Activated T-cell treated with anti-CD3 and anti-CD28 coated beads, Interleukin-2, amount 50 U/mL, for 48 hours (primary cell): ENCODE measurements at regions not wholly inside any gene's neighbourhood (a gene's known extent, or its start where the extent isn't known, plus 50 kb on each side); places are given as distances from the start of the nearest gene placed in this dataset.

ENCODE experiments used
- DNase-seq, 2 experiments: peaks; one replicate each; pipeline ENCODE4 v3.0.0-alpha.2; 2020

DNA sequence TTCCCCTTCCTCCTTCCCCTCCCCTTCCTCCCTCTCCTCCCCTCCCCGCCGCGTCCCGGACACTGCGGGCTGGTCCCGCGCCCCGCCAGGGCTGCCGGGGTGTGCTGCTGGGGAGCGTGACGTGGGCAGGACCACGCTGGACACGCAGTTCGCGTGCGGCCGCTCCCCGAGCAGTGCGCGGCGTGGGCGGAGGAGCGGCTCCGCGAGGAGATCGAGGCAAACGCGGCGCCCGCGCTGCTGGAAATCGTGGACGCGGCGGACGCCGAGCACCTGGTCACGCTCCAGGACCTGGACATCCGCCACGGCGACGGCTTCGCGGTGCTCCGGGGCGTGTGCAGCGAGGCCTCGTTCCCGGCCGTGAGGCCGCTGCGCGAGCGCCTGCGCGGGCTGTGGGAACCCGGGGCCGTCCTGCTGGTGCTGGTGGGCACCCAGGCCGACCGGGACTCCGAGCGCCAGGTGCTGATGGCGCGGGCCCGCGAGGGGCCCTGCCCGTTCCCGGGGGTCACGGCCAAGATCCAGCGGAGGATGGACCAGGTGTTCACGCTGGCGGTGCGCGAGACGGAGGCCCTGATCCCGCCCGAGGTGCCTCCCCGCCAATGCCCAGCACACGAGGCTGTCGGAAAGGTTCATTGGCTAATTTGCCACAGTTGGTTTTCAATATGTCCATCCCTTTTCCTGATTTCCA, 84.3 kb downstream of the TNFAIP2 start:
- no peak for DNase-seq

DNA sequence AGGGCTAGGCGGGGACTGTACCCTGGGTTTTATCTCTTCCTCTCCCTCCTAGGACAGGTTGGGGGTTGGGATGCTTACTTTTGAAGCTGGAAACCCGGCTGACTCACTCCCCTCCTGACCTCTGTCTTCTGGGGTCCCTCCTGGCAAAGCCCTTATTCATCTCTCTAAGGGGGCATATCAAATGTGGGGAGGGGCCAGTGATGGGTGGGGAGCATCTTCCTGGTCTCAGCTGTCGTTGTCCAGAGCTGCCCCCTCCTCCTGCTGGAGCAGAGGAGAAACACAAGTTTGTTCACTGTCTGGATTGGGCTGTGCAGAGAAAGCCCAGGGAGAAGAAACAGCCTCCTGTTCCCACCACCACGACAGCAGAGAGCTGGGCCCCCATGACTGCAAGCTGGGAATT, 85.8 kb downstream of the TNFAIP2 start:
- DNase-seq, result no peak

GRCh38 chr14:103209506-103209905, 86.2 kb downstream of the TNFAIP2 start:
- DNase-seq, result no peak

GRCh38 chr14:103213331-103213730, 90.1 kb downstream of the TNFAIP2 start:
- DNase-seq, result no peak

- no peak for DNase-seq
Observed at GRCh38 chr14:103214461-103214958, 91.2 kb downstream of the TNFAIP2 start.

GRCh38 chr14:103216399-103216798, 93.1 kb downstream of the TNFAIP2 start:
- no peak for DNase-seq

DNA sequence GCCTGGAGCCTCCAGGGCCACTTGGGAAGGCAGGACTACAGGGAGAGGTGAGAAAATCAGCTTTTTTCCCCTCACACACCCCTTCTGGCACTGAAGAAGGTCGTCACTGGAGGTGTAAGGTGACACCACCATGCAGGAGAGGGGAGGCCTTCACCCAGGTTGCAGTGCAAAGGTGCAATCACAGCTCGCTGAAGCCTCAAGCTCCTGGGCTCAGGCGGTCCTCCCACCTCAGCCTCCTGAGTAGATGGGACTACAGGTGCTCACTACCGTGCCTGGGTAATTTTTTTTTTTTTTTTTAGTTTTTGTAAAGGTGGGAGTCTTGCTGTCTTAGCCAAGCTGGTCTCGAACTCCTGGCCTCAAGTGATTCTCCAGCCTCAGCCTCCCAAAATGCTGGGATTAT, 93.6 kb downstream of the TNFAIP2 start:
- DNase-seq, result no peak

- no peak for DNase-seq
Observed at GRCh38 chr14:103217538-103217937, 94.3 kb downstream of the TNFAIP2 start.

- no peak for DNase-seq
Observed at GRCh38 chr14:103220134-103220981, 97.1 kb downstream of the TNFAIP2 start.

- DNase-seq, result no peak
Observed at GRCh38 chr14:103220982-103221641, 97.9 kb downstream of the TNFAIP2 start.

DNA sequence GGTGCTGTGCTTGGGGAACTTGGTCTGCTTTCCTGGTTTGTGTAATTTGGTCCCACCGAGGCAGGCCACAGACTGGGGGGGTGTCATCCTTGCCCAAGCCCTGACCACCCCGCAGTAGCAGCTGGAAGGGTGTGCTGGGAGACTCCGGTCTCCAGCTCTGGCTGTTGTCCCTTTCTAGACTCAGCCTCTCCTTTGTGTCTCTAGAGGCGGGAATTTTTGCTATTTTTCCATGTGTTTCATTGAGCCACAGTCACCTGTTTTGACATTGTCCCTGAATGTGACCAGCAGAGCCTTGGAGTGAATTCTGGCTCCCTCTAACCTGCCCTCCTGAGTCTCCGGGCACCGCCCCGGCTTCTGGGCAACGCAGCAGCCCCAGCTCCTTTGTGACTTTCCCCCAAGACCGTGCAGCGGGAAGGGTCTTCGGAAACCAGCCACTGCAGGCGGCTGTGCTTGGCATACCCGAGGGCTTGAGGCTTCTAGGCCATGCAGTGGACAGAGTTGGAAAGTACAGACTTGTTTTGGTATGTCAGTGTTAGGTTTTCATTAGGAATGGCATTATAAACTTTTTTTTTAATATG, 98.6 kb downstream of the TNFAIP2 start:
- no peak for DNase-seq

DNA sequence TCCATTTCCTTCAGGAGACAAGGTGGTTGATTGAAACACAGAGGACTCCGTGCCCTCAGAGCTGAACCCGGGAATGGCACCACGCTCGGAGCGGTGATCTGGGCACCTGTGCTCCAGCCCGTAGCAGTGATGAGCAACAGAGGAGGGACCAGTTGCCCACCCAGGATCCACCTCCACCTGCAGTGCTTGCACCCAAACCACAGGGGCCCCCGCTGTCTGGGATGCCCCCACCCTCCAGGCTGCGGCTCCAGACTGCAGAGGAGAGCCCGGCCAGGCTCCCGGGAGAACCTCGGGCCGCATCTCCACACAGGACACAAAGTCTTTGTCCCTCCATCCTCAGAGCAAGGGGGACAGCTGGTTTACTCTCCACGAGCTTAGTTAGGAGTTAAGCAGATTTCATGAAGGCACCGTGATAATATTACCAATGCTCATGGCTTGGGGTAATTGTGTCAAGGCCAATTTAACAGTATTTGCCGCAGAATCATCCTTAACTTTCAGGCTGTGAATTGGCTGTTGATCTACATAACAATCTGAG, 100.6 kb downstream of the TNFAIP2 start:
- DNase-seq, result no peak

DNA sequence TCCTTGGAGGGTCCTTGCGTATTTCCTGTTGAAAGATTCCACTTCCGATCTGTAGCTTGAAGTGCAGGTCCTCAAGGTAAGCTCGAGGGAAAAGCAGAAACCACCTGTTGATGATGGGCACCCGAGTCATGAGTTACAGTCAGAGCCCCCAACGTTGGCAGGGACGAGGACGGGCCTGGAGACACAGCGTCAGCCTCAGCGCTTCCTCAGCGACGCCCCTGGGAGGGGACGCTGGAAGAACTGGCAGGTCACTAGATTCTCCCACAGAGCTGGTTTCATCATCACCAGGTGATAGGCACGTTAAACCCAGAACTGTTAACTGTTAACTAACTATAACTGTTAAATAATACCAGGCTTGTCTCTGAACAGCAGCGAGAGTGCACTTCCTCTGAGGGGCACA, 101.8 kb downstream of the TNFAIP2 start:
- no peak for DNase-seq

DNA sequence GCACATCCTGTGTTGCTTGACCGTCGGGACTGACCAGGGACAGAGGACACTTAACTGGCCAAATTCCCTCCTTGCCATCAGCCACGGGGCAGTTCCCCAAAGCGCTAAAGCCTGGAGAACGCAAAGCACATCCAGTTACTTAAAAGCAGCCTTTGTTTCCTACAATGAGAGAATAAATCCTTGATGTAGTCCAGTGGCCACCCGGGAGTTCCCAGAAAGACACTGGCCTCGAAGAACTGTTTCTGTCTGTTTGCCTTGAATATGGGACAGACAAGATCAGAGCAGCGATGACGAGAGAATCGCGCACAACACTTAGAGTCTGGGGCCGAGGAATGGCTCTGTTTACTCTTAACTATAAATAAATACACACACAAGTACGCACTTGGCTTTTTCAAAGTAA, 102.2 kb downstream of the TNFAIP2 start:
- DNase-seq, result no peak

DNA sequence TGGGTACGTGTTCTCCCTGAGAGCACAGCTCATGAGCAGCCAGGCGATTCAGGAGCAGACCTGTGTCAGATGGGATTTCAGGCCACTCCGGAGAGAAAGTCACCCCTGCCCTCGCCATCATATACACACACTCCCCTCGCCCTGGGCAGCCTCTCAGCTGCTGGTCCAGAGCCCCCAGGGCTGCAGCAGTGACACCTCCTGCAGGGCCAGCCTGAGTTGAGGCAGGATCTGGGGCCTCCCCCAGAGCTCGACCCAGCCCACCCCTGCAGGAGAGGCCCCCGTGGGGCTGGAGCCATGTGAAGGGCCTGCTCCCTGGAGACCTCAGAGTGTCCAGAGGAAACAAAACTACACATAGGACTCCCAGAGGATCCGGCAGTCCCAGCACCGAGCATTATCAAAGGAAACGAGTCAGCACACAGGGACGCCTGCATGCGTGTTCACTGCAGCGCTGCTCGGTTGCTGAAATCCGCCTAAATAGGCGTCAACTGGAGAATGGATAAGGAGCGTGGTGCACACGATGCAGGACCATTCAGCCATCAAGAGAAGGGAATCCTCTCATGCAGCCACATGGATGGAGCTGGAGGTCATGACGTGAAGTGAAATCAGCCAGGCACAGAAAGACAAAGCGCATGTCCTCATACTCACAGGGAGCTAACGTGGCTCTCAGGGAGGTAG, 104.0 kb downstream of the TNFAIP2 start:
- no peak for DNase-seq

GRCh38 chr14:103228076-103228806, 105.0 kb downstream of the TNFAIP2 start:
- DNase-seq, result no peak

DNA sequence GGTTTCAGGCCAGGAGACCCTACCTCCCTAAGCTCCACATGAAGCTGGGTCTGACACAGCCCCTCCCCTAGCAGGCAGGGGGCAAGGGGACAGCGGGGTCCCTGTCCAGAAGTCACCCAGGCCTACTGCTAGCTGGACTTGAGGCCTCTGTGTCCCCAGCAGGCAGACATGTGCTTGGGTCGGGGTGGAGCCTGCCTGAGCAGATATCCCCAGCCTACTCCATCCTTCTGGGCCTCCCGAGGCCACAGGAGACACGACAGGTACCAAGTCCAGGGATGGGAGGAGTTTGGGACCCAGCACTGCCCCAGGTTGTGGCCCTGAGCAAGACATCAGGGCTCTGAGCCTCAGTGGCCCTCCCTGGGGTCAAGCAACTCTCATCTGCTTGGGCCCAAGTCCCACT, 105.2 kb upstream of the EIF5 start:
- DNase-seq, result no peak

DNA sequence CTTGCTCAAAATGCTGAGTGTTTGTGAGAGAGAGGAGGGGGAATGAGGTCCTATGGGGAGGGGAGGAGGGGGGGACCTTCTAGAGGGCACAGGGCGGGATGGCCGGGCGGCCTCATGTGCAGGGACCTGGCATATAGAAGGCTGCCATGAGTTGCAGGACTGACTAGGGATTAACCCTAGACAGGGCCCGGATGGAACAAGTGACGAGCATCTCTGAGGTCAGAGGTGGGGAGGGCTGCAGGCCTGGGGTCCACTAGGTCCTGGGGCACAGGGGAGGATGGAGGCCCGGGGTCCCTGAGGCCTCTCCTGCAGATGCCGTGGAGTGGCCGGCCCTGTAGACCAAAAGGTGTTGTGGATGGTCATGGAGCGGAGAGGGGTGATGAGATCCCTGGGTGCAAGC, 104.0 kb upstream of the EIF5 start:
- DNase-seq, result no peak

GRCh38 chr14:103230658-103231334, 103.2 kb upstream of the EIF5 start:
- no peak for DNase-seq

DNA sequence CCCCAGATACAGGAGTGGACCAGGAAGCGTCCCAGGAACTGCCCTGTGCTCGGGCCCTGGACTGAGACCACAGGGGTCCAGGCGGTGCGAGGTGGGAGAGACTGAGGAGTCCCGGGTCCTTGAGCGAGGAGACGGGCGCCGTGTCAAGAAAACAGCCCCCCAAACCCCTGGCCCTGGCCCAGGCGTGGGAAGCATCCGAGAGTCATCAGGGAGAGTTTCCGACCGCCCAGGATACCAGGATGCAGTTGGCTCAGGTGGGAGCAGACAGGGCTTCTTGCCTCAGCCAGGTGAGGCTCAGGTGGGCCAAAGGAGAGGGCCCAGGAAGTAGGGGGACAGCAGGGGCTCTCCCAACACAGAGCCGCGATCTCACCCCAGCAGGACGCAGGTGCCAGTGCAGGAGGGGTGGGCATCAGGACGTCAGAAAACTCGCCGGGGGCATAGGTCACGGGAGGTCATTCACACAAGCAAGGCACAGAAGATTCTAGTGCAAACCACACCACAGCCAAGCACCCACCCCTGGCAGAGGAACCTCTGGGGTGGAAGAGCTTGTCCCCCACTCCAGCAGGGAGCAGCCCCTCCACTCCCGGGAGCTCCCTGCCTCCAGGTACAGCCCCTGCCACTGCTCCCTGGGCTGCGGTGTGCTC, 102.5 kb upstream of the EIF5 start:
- no peak for DNase-seq
